DOHH2 (cell line): ENCODE measurements at regions not wholly inside any gene's neighbourhood (a gene's known extent, or its start where the extent isn't known, plus 50 kb on each side); places are given as distances from the start of the nearest gene placed in this dataset.
"Not testable (repeated sequence)": the region's sequence is repeated elsewhere in the genome, so short reads cannot be mapped to it uniquely, and the experiment has no call there.

Experiments
- H3F3A ChIP-seq: fragments of 200-600 bp; sonication (generic), shearing (Covaris generic); 2 replicates; pipeline ENCODE4 v1.6.0; 2016; ENCODE audit warnings: antibody characterized with exemption, mild to moderate bottlenecking; ENCODE audit not compliant: control insufficient read depth, insufficient read depth
- H3K27ac ChIP-seq: fragments of 200-600 bp; sonication (generic); 2 replicates; pipeline ENCODE4 v1.5.1; 2014; ENCODE audit warnings: low read depth, mild to moderate bottlenecking, low read length, moderate library complexity
- H3K27me3 ChIP-seq: fragments of 200-600 bp; sonication (generic); 2 replicates; pipeline ENCODE4 v1.6.1; 2014; ENCODE audit warnings: mild to moderate bottlenecking, low read length, mixed read lengths; ENCODE audit not compliant: control insufficient read depth
- H3K36me3 ChIP-seq: fragments of 200-600 bp; sonication (generic); 2 replicates; pipeline ENCODE4 v1.6.1; 2014; ENCODE audit warnings: mild to moderate bottlenecking, low read length, moderate library complexity, mixed read lengths; ENCODE audit not compliant: control insufficient read depth
- H3K4me1 ChIP-seq: fragments of 200-600 bp; sonication (generic); 2 replicates; pipeline ENCODE4 v1.6.1; 2014; ENCODE audit warnings: mild to moderate bottlenecking, low read length, mixed read lengths; ENCODE audit not compliant: control insufficient read depth
- H3K4me2 ChIP-seq: fragments of 200-600 bp; sonication (generic); 2 replicates; pipeline ENCODE4 v1.6.0; 2014; ENCODE audit warnings: mild to moderate bottlenecking, low read length, moderate library complexity
- H3K4me3 ChIP-seq: fragments of 200-600 bp; sonication (generic); 2 replicates; pipeline ENCODE4 v1.5.1; 2014; ENCODE audit warnings: mild to moderate bottlenecking, low read length, mixed read lengths
- H3K79me2 ChIP-seq: fragments of 200-600 bp; sonication (generic); 2 replicates; pipeline ENCODE4 v1.6.1; 2014; ENCODE audit warnings: mild to moderate bottlenecking, low read length, mixed read lengths; ENCODE audit not compliant: control insufficient read depth
- H3K9me2 ChIP-seq: fragments of 200-600 bp; sonication (generic); replicated peaks from 2 replicates; pipeline ENCODE4 v1.6.1; 2014; ENCODE audit warnings: mild to moderate bottlenecking, low read length, mixed read lengths; ENCODE audit not compliant: control insufficient read depth
- H3K9me3 ChIP-seq: fragments of 200-600 bp; sonication (generic); 2 replicates; pipeline ENCODE4 v1.6.1; 2014; ENCODE audit warnings: antibody characterized with exemption, low read length, mixed read lengths; ENCODE audit not compliant: control insufficient read depth, insufficient read depth
- H4K20me1 ChIP-seq: fragments of 200-600 bp; sonication (generic); 2 replicates; pipeline ENCODE4 v1.6.0; 2014; ENCODE audit warnings: low read depth, mild to moderate bottlenecking, antibody characterized with exemption, low read length, moderate library complexity; ENCODE audit not compliant: control insufficient read depth, insufficient read depth
- CTCF ChIP-seq: fragments of 200-600 bp; sonication (generic); IDR thresholded peaks from one replicate; pipeline ENCODE4 v1.5.1; 2014; ENCODE audit warnings: antibody characterized with exemption, mild to moderate bottlenecking, low read depth, low read length; ENCODE audit not compliant: poor library complexity, severe bottlenecking
- EZH2phosphoT487 ChIP-seq: fragments of 200-600 bp; sonication (generic); IDR thresholded peaks from 2 replicates; pipeline ENCODE4 v1.6.1; 2017; ENCODE audit warnings: borderline replicate concordance, mild to moderate bottlenecking, antibody characterized with exemption, low read length, moderate library complexity, mixed read lengths

- H3K4me3 ChIP-seq: no peak overlapping the region
- H3K36me3 ChIP-seq: no peaks in the 10 kb centered on the region
- TF ChIP-seq EZH2phosphoT487 (no peak), CTCF (no peak)
- H3K79me2 ChIP-seq: no peaks in the 10 kb centered on the region
- no peaks in the 10 kb centered on the region for H3K27me3 ChIP-seq
- H3K4me2 ChIP-seq: no peak overlapping the region
- H4K20me1 ChIP-seq: no peaks in the 10 kb centered on the region
- no peaks in the 10 kb centered on the region for H3F3A ChIP-seq
- H3K9me2 ChIP-seq: no peaks in the 10 kb centered on the region
- no peaks in the 10 kb centered on the region for H3K4me1 ChIP-seq
- H3K27ac ChIP-seq: no peak overlapping the region
- no peaks in the 10 kb centered on the region; the same call in 1 of the 2 replicates for H3K9me3 ChIP-seq
Observed at GRCh38 chr17:79557276-79558090, 53.4 kb downstream of the RBFOX3 start.

- H3K36me3 ChIP-seq: no peaks in the 10 kb centered on the region
- no peaks in the 10 kb centered on the region for H3K9me2 ChIP-seq
- no peak for TF ChIP-seq EZH2phosphoT487
- no peak for TF ChIP-seq CTCF
- H3K9me3 ChIP-seq: no peaks in the 10 kb centered on the region; the same call in 1 of the 2 replicates
- no peak overlapping the region for H3K4me2 ChIP-seq
- H3K79me2 ChIP-seq: no peaks in the 10 kb centered on the region
- H3K4me3 ChIP-seq: no peak overlapping the region
- H3K27ac ChIP-seq: no peak overlapping the region
- no peaks in the 10 kb centered on the region for H3K27me3 ChIP-seq
- no peaks in the 10 kb centered on the region for H3F3A ChIP-seq
- no peaks in the 10 kb centered on the region for H4K20me1 ChIP-seq
- H3K4me1 ChIP-seq: no peaks in the 10 kb centered on the region
Observed at GRCh38 chr17:79556271-79556670, 54.6 kb downstream of the RBFOX3 start.

GRCh38 chr17:79555543-79555942 lies 55.3 kb downstream of the RBFOX3 start:
- no peaks in the 10 kb centered on the region for H3K4me1 ChIP-seq
- TF ChIP-seq EZH2phosphoT487 (no peak), CTCF (no peak)

GRCh38 chr17:79554346-79554745 lies 56.5 kb downstream of the RBFOX3 start:
- not testable (repeated sequence) for H4K20me1 ChIP-seq, H3F3A ChIP-seq, H3K9me3 ChIP-seq, H3K4me2 ChIP-seq, H3K36me3 ChIP-seq, H3K4me3 ChIP-seq, H3K79me2 ChIP-seq, H3K4me1 ChIP-seq, H3K27me3 ChIP-seq, H3K27ac ChIP-seq, H3K9me2 ChIP-seq

More at GRCh38 chr17:79555543-79555942, 55.3 kb downstream of the RBFOX3 start:
- no peaks in the 10 kb centered on the region for H3K27me3 ChIP-seq
- H3K9me3 ChIP-seq: no peaks in the 10 kb centered on the region; the same call in 1 of the 2 replicates
- no peaks in the 10 kb centered on the region for H3K9me2 ChIP-seq
- H3K4me3 ChIP-seq: no peak overlapping the region
- no peak overlapping the region for H3K4me2 ChIP-seq
- H3F3A ChIP-seq: no peaks in the 10 kb centered on the region
- H3K27ac ChIP-seq: no peak overlapping the region
- no peaks in the 10 kb centered on the region for H3K36me3 ChIP-seq
- H4K20me1 ChIP-seq: no peaks in the 10 kb centered on the region
- H3K79me2 ChIP-seq: no peaks in the 10 kb centered on the region
